Stimulated activated CD4-positive, alpha-beta T cell treated with anti-CD3 and anti-CD28 coated beads, TNF-alpha, amount 100 ng/mL, for 48 hours (primary cell): ENCODE measurements at regions not wholly inside any gene's neighbourhood (a gene's known extent, or its start where the extent isn't known, plus 50 kb on each side); places are given as distances from the start of the nearest gene placed in this dataset.

Source experiments
- DNase-seq, 3 donors: peaks; one replicate each; pipeline ENCODE4 v3.0.0-alpha.2; 2020; ENCODE audit warnings: low read depth in 3 of 3

GRCh38 chr5:130260481-130260880 lies 356.2 kb downstream of the CHSY3 start:
- DNase-seq, result no peak

GRCh38 chr5:130251931-130252330 lies 347.7 kb downstream of the CHSY3 start:
- no peak for DNase-seq

- no peak for DNase-seq
Observed at GRCh38 chr5:130243641-130244040, 339.4 kb downstream of the CHSY3 start.

- DNase-seq, result no peak
Observed at GRCh38 chr5:130237721-130238120, 333.5 kb downstream of the CHSY3 start.
